H1 (cell line): ENCODE measurements at regions not wholly inside any gene's neighbourhood (a gene's known extent, or its start where the extent isn't known, plus 50 kb on each side); places are given as distances from the start of the nearest gene placed in this dataset.

Experiments
- CTCF ChIA-PET: fragments of 300-600 bp; sonication (Branson Sonifier 250); formaldehyde crosslinking; loops from one replicate; lab custom pipeline; 2021; ENCODE audit not compliant: partially characterized antibody; lab: Charles Lee
- POLR2A ChIA-PET: fragments of 300-600 bp; sonication (Branson Sonifier 250); formaldehyde crosslinking; loops from one replicate; lab custom pipeline; 2021; ENCODE audit warnings: inconsistent platforms; ENCODE audit not compliant: partially characterized antibody; lab: Charles Lee
- DNase-seq, 2 experiments: peaks; one replicate each; pipeline versions ENCODE4 v3.0.0 to v3.0.0-alpha.2; 2010 to 2022; ENCODE audit warnings: low spot score in 2 of 2, low read depth in 1 of 2, mixed read lengths in 1 of 2
- FAIRE-seq: peaks from 2 replicates; lab custom pipeline; 2011; peaks lifted over from hg19 to GRCh38; lab: Jason Lieb, UNC
- H2AFZ ChIP-seq: 2 replicates; pipeline ENCODE4 v1.8.1; 2012; ENCODE audit warnings: low read length, inconsistent platforms
- H2AK5ac ChIP-seq: 2 replicates; pipeline ENCODE4 v1.6.1; 2013; ENCODE audit warnings: low read depth, low read length
- H2BK120ac ChIP-seq: replicated peaks from 2 replicates; pipeline ENCODE3; 2013; ENCODE audit warnings: low read depth, low read length, inconsistent platforms
- H2BK12ac ChIP-seq: 2 replicates; pipeline ENCODE4 v1.6.1; 2013; ENCODE audit warnings: low read depth, low read length
- H2BK15ac ChIP-seq: 2 replicates; pipeline ENCODE4 v1.6.1; 2013; ENCODE audit warnings: low read length
- H2BK20ac ChIP-seq: 2 replicates; pipeline ENCODE4 v1.6.1; 2013; ENCODE audit warnings: low read length
- H2BK5ac ChIP-seq: 2 replicates; pipeline ENCODE4 v1.6.1; 2013; ENCODE audit warnings: low read depth, low read length
- H3K14ac ChIP-seq: 2 replicates; pipeline ENCODE4 v1.6.1; 2013; ENCODE audit warnings: inconsistent platforms; ENCODE audit not compliant: insufficient read length
- H3K18ac ChIP-seq: 2 replicates; pipeline ENCODE4 v1.6.1; 2013; ENCODE audit warnings: low read length; ENCODE audit errors: extremely low read depth
- H3K23ac ChIP-seq: 2 replicates; pipeline ENCODE4 v1.6.1; 2013; ENCODE audit warnings: inconsistent platforms; ENCODE audit not compliant: insufficient read length
- H3K23me2 ChIP-seq: 2 replicates; pipeline ENCODE4 v1.6.1; 2013; ENCODE audit warnings: low read depth, low read length
- H3K27ac ChIP-seq: 2 replicates; pipeline ENCODE4 v1.6.1; 2011; ENCODE audit warnings: low read depth, low read length, inconsistent platforms
- H3K27me3 ChIP-seq, 4 experiments: replicated peaks in 1 of 4; 1 replicate in 1 of 4; 2 replicates in 3 of 4; pipeline versions ENCODE4 v1.6.1 to v1.8.1; 2011 to 2013; ENCODE audit warnings: low read length in 3 of 4, mild to moderate bottlenecking in 3 of 4, inconsistent platforms in 2 of 4, mixed read lengths in 2 of 4, moderate library complexity in 1 of 4; ENCODE audit not compliant: control insufficient read depth in 3 of 4, insufficient read depth in 3 of 4; ENCODE audit errors: extremely low read depth in 1 of 4
- H3K36me3 ChIP-seq, 4 experiments: 2 replicates each; pipeline versions ENCODE4 v1.6.1 to v1.8.1; 2011 to 2013; ENCODE audit warnings: mild to moderate bottlenecking in 4 of 4, low read length in 3 of 4, moderate library complexity in 2 of 4, control low read depth in 1 of 4, inconsistent platforms in 1 of 4; ENCODE audit not compliant: insufficient read depth in 4 of 4, control insufficient read depth in 2 of 4
- H3K4ac ChIP-seq: replicated peaks from 2 replicates; pipeline ENCODE3; 2013; ENCODE audit warnings: low read length, low read depth, mixed read lengths, inconsistent platforms; ENCODE audit not compliant: insufficient read length
- H3K4me1 ChIP-seq, 4 experiments: replicated peaks in 1 of 4; 1 replicate in 1 of 4; 2 replicates in 3 of 4; pipeline versions ENCODE4 v1.6.1 to v1.8.1; 2011 to 2013; ENCODE audit warnings: low read length in 3 of 4, inconsistent platforms in 2 of 4, mixed read lengths in 1 of 4; ENCODE audit not compliant: insufficient read depth in 4 of 4, control insufficient read depth in 3 of 4
- H3K4me2 ChIP-seq, 2 experiments: 2 replicates each; pipeline versions ENCODE4 v1.6.1 to v1.8.1; 2011 to 2013; ENCODE audit warnings: low read depth in 2 of 2, low read length in 2 of 2, control low read depth in 1 of 2, inconsistent platforms in 1 of 2, mild to moderate bottlenecking in 1 of 2; ENCODE audit not compliant: insufficient read depth in 1 of 2
- H3K4me3 ChIP-seq, 4 experiments: fragments of 200-600, 300-600 bp in 1 of 4; sonication (generic), shearing (Covaris generic), sonication (Bioruptor Twin) in 1 of 4; 2 replicates each; pipeline versions ENCODE4 v1.5.1 to v1.8.1; 2011 to 2016; ENCODE audit warnings: low read length in 4 of 4, low read depth in 3 of 4, control low read depth in 2 of 4, inconsistent platforms in 2 of 4, mild to moderate bottlenecking in 2 of 4, mixed read lengths in 1 of 4, moderate library complexity in 1 of 4; ENCODE audit not compliant: insufficient read depth in 2 of 4; ENCODE audit errors: extremely low read depth in 1 of 4
- H3K56ac ChIP-seq: replicated peaks from 2 replicates; pipeline ENCODE3; 2013; ENCODE audit warnings: low read depth, mild to moderate bottlenecking, mixed read lengths, low read length, inconsistent platforms; ENCODE audit not compliant: insufficient read length
- H3K79me1 ChIP-seq: 2 replicates; pipeline ENCODE4 v1.6.1; 2013; ENCODE audit warnings: low read depth, low read length, control low read depth
- H3K79me2 ChIP-seq, 2 experiments: 2 replicates each; pipeline versions ENCODE4 v1.6.1 to v1.8.1; 2012 to 2013; ENCODE audit warnings: low read length in 2 of 2, mild to moderate bottlenecking in 2 of 2, inconsistent platforms in 1 of 2; ENCODE audit not compliant: insufficient read depth in 2 of 2, control insufficient read depth in 1 of 2
- H3K9ac ChIP-seq, 4 experiments: replicated peaks in 1 of 4; 1 replicate in 1 of 4; 2 replicates in 3 of 4; pipeline versions ENCODE4 v1.6.1 to v1.8.1; 2011 to 2013; ENCODE audit warnings: low read depth in 3 of 4, low read length in 3 of 4, control low read depth in 2 of 4, mild to moderate bottlenecking in 2 of 4, moderate library complexity in 2 of 4, inconsistent platforms in 1 of 4; ENCODE audit errors: extremely low read depth in 1 of 4
- H3K9me3 ChIP-seq, 2 experiments: 2 replicates each; pipeline versions ENCODE4 v1.6.1 to v1.8.1; 2012 to 2013; ENCODE audit warnings: mild to moderate bottlenecking in 2 of 2, moderate library complexity in 2 of 2, control low read depth in 1 of 2, inconsistent platforms in 1 of 2, low read depth in 1 of 2, low read length in 1 of 2, mixed read lengths in 1 of 2; ENCODE audit not compliant: insufficient read depth in 2 of 2
- H4K20me1 ChIP-seq, 2 experiments: replicated peaks in 1 of 2; 2 replicates each; pipeline versions ENCODE3 to v1.8.1; 2011 to 2013; ENCODE audit warnings: inconsistent platforms in 2 of 2, low read length in 2 of 2, mild to moderate bottlenecking in 1 of 2; ENCODE audit not compliant: insufficient read depth in 2 of 2, control insufficient read depth in 1 of 2
- H4K5ac ChIP-seq: 2 replicates; pipeline ENCODE4 v1.6.1; 2013; ENCODE audit warnings: low read length, low read depth, mixed read lengths, inconsistent platforms; ENCODE audit not compliant: insufficient read length
- H4K8ac ChIP-seq: 2 replicates; pipeline ENCODE4 v1.8.0; 2013; ENCODE audit warnings: mild to moderate bottlenecking, moderate library complexity, low read length, inconsistent platforms; ENCODE audit not compliant: insufficient read depth; ENCODE audit errors: extremely low read depth
- H4K91ac ChIP-seq: replicated peaks from 2 replicates; pipeline ENCODE3; 2013; ENCODE audit warnings: low read length, mixed read lengths, inconsistent platforms; ENCODE audit not compliant: insufficient read length
- BACH1 ChIP-seq: IDR thresholded peaks from 2 replicates; pipeline ENCODE4 v1.6.1; 2012; ENCODE audit warnings: low read length, improper control_type of control experiment
- CBX5 ChIP-seq: fragments of 300-800, 300-1000 bp; sonication (generic); IDR thresholded peaks from 2 replicates; pipeline ENCODE4 v1.7.1; 2016; ENCODE audit warnings: antibody characterized with exemption, low read length, low read depth
- CEBPB ChIP-seq: IDR thresholded peaks from 2 replicates; pipeline ENCODE4 v1.6.1; 2012; ENCODE audit warnings: low read depth, low read length
- CHD2 ChIP-seq: IDR thresholded peaks from 2 replicates; pipeline ENCODE4 v1.6.1; 2012; ENCODE audit warnings: low read length, improper control_type of control experiment
- FOSL1 ChIP-seq: IDR thresholded peaks from 2 replicates; pipeline ENCODE4 v1.6.1; 2011; ENCODE audit warnings: mild to moderate bottlenecking, low read depth, low read length, moderate library complexity; ENCODE audit not compliant: insufficient read depth
- GTF2F1 ChIP-seq: IDR thresholded peaks from 2 replicates; pipeline ENCODE4 v1.6.1; 2012; ENCODE audit warnings: low read depth, low read length, improper control_type of control experiment, borderline replicate concordance
- HDAC2 ChIP-seq, 2 experiments: fragments of 300-600 bp in 1 of 2; sonication (generic) in 1 of 2; IDR thresholded peaks; 2 replicates each; pipeline ENCODE4 v1.6.1; 2011 to 2012; ENCODE audit warnings: low read depth in 2 of 2, low read length in 2 of 2, mild to moderate bottlenecking in 2 of 2, moderate library complexity in 2 of 2, borderline replicate concordance in 1 of 2, inconsistent platforms in 1 of 2
- HDAC6 ChIP-seq: IDR thresholded peaks from one replicate; pipeline ENCODE4 v1.7.1; 2012; ENCODE audit warnings: low read depth, mild to moderate bottlenecking, inconsistent platforms, low read length, moderate library complexity
- KDM1A ChIP-seq: fragments of 200-600, 300-600 bp; sonication (generic); IDR thresholded peaks from 2 replicates; pipeline ENCODE4 v1.7.1; 2016; ENCODE audit warnings: mild to moderate bottlenecking, low read length, borderline replicate concordance
- KDM4A ChIP-seq: IDR thresholded peaks from one replicate; pipeline ENCODE4 v1.7.1; 2012; ENCODE audit warnings: low read depth, mild to moderate bottlenecking, moderate library complexity, low read length, inconsistent platforms; ENCODE audit not compliant: severe bottlenecking
- RBBP5 ChIP-seq: IDR thresholded peaks from 2 replicates; pipeline ENCODE4 v1.7.1; 2012; ENCODE audit warnings: low read depth, mild to moderate bottlenecking, inconsistent platforms, low read length, moderate library complexity, borderline replicate concordance
- RXRA ChIP-seq: IDR thresholded peaks from 2 replicates; pipeline ENCODE4 v1.6.1; 2011; ENCODE audit warnings: low read depth, mild to moderate bottlenecking, low read length, moderate library complexity; ENCODE audit not compliant: insufficient read depth
- SIX5 ChIP-seq: IDR thresholded peaks from 2 replicates; pipeline ENCODE4 v1.6.1; 2011; ENCODE audit warnings: mild to moderate bottlenecking, low read depth, low read length
- SRF ChIP-seq: IDR thresholded peaks from 2 replicates; pipeline ENCODE4 v1.6.1; 2011; ENCODE audit warnings: mild to moderate bottlenecking, low read depth, low read length, moderate library complexity
- TBP ChIP-seq: IDR thresholded peaks from 2 replicates; pipeline ENCODE4 v1.6.1; 2011; ENCODE audit warnings: low read depth, low read length, improper control_type of control experiment
- YY1 ChIP-seq: IDR thresholded peaks from 2 replicates; pipeline ENCODE4 v1.6.1; 2011; ENCODE audit warnings: low read depth, mild to moderate bottlenecking, low read length
- WGBS, 2 experiments: shearing (Covaris generic) in 1 of 2; methylation state at CpG; one replicate each; pipeline versions ENCODE4 v1.1.6 to v1.1.7; 2013 to 2015; ENCODE audit warnings: low lambda C conversion rate in 2 of 2, mixed read lengths in 2 of 2, inconsistent platforms in 1 of 2, low coverage in 1 of 2, missing lambda C conversion rate in 1 of 2; ENCODE audit not compliant: insufficient replicate concordance in 2 of 2, insufficient coverage in 1 of 2, insufficient read length in 1 of 2; ENCODE audit errors: extremely low coverage in 1 of 2, missing lambda C conversion rate in 1 of 2; 5-methylcytosine and 5-hydroxymethylcytosine counted together

DNA sequence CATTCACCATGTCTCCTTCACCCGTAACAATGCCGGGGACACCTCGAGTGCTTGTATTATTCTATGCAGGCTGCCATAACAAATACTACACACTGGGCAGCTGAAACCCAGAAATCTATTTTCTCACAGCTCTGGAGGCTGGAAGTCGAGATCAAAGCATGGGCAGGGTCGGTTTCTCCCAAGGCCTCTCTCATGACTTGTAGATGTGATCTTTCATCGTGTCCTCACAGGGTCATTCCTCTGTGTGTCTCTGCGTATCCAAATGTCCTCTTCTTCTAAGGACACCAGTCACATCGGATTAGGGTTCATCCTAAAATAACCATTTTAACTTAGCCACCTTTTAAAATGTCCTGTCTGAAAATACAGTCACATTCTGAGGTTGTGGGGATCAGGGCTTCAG is 303.5 kb downstream of the KLF6 start:
- ChIA-PET POLR2A (no interaction called here), CTCF (interaction anchor here (0.9 to 1.2 kb wide), 2 partner anchors 9 to 249 kb away, joined by 3 read pairs; no protein-coding TSS in a partner anchor)
- no peaks in the 10 kb centered on the region for H3K79me1 ChIP-seq
- no peak overlapping the region for H4K91ac ChIP-seq
- no peak overlapping the region for H3K4me3 ChIP-seq
- H3K14ac ChIP-seq: no peak overlapping the region
- no peaks in the 10 kb centered on the region for H4K20me1 ChIP-seq
- H2AFZ ChIP-seq: no peak overlapping the region
- DNase-seq (no peak), FAIRE-seq (no peak)
- H2BK15ac ChIP-seq: no peak overlapping the region
- no peaks in the 10 kb centered on the region for H3K27me3 ChIP-seq
- H3K4ac ChIP-seq: no peak overlapping the region
- H3K56ac ChIP-seq: no peak overlapping the region
- no peak overlapping the region for H2BK12ac ChIP-seq
- no peak overlapping the region for H2BK5ac ChIP-seq
- no peaks in the 10 kb centered on the region for H3K23me2 ChIP-seq
- 95% methylated on average over 8 of the region's 8 CpGs; no CpG with 5 or more reads in 1 of the 2 experiments for WGBS, 2 experiments
- no peaks in the 10 kb centered on the region for H3K36me3 ChIP-seq
- H3K23ac ChIP-seq: no peak overlapping the region
- no peak overlapping the region for H2BK20ac ChIP-seq
- no peak overlapping the region for H3K27ac ChIP-seq
- H2BK120ac ChIP-seq: no peak overlapping the region
- H3K9me3 ChIP-seq: no peaks in the 10 kb centered on the region
- no peak overlapping the region for H3K4me2 ChIP-seq
- H3K4me1 ChIP-seq: peaks cover 0 to 2% (median 1%) of the 10 kb centered on the region in 4 experiments; a peak in 2 of 7 replicates
- no peak overlapping the region for H4K5ac ChIP-seq
- H3K18ac ChIP-seq: no peak overlapping the region
- no peak overlapping the region for H4K8ac ChIP-seq
- no peak overlapping the region for H3K9ac ChIP-seq
- H2AK5ac ChIP-seq: no peak overlapping the region
- no peaks in the 10 kb centered on the region for H3K79me2 ChIP-seq
- TF ChIP-seq HDAC6 (no peak), KDM4A (no peak), GTF2F1 (no peak), SIX5 (no peak), RXRA (no peak), CHD2 (no peak), KDM1A (no peak), HDAC2 (IDR thresholded peaks at IDR 0.05; ENCODE audit: borderline replicate concordance in 1 of 2, low read depth in 2 of 2, low read length in 2 of 2) (no peak), BACH1 (no peak), YY1 (no peak), SRF (no peak), CEBPB (no peak), TBP (no peak), RBBP5 (no peak), FOSL1 (no peak), CBX5 (no peak)
